Glomerular visceral epithelial cell (primary cell): ENCODE measurements at regions not wholly inside any gene's neighbourhood (a gene's known extent, or its start where the extent isn't known, plus 50 kb on each side); places are given as distances from the start of the nearest gene placed in this dataset.
"Not testable (repeated sequence)": the region's sequence is repeated elsewhere in the genome, so short reads cannot be mapped to it uniquely, and the experiment has no call there.

ENCODE experiments used
- DNase-seq: peaks from one replicate; pipeline ENCODE4 v3.0.0-alpha.2; 2016; ENCODE audit errors: extremely low spot score

GRCh38 chr4:188728359-188728758, 589.1 kb downstream of the TRIML1 start:
- DNase-seq = no peak

DNA sequence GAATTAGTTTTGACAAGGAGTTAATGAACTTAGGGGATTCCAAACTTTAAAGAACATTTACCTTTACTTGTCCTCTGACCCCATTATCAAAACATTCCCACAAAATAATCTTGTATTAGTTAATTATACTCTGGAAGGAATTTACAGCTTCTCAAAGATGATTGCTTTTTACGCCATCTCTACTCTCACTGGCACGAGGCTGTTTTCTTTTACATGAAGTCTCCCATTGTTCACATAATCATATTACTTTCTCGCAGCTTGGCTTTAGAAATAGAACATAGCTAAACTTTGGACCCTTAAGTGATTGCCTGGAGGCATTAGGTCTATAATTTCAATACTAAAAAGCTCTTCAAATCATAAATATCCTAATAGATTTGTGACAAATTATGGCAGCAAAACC, 592.9 kb downstream of the TRIML1 start:
- no peak for DNase-seq

DNA sequence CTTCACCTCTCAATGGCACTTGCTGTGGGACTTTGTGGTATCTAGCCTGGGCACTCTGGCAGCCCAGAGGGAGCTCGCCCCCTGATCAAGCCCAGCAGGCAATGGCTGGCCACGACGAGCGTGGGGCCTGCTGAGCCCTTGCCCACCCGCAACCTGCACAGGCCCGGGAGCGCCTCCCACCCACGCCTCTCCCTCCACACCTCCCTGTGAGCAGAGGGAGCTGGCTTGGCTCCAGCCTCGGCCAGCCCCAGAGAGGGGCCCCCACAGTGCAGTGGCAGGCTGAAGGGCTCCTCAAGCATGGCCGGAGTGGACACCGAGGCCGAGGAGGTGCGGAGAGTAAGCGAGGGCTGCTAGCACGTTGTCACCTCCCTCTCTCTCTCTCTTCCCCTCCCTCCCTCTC, 595.8 kb downstream of the TRIML1 start:
- DNase-seq = no peak

DNA sequence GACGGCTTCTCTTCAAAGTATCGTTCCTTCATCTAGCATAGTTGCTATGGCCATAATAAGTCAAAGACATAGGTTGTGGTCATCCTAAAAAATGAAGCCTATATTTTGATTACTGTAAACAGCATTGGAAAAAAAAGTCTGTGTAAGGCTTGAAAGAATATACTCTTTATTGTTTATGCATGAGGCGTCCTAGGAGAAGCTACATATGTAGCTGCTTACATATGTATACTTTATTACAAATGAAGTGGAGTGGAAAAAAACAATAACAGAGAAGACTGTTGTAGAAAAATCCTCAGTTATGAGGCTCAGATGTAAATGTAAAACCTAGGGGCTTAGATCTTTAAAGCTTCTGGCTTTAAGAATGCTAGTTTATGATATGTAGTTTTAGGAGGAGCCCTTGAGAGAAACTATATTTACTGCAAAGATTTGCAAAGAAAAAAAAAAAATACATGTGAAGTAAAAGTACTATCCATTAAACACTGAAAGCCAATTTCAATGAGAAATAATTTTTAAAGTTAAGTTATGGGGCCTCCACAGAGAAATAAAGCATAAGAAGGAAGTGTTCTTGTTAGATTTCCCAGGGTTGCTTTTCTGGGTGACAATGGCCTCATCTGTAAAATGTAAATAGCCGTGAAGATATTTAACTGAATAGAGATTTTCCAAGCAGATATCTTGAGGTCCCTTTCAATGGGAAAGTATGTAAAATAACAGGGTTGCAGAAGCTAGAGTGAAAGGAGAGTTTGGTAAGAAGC, 598.2 kb downstream of the TRIML1 start:
- no peak for DNase-seq

DNA sequence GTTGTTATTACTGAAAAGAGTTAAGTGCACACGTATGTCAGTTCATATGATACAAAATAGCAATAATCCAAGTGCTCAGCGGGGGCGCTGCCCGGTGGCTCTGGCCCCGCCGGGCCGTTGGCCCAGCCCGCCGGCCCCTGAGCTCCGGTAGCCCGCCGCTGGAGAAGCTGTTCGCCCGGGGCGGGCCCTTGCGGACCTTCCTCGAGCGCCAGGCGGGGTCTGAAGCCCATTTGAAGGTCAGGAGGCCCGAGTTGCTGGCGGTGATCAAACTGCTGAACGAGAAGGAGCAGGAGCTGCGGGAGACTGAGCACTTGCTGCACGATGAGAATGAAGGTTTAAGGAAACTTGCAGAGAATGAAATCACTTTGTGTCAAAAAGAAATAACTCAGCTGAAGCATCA, 599.0 kb downstream of the TRIML1 start:
- DNase-seq = not testable (repeated sequence)

GRCh38 chr4:188740172-188740571, 600.9 kb downstream of the TRIML1 start:
- not testable (repeated sequence) for DNase-seq

DNA sequence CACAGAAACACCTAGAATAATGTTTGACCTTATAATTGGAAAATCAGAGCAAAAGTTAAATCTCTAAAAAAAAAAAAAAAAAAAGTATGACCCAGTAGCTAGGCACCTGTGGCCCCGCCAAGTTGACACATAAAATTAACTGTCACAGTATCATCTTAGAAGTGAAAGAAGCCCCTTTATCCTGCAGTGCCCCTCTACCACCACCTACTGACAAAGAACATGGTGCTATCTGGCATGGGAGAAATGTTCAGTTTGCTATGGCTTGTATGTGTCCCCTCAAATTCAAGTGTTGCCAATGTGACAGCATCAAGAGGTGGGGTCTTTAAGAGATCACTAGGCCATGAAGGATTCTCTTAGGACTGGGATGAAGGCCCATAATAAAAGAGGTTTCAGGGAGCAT, 601.5 kb downstream of the TRIML1 start:
- not testable (repeated sequence) for DNase-seq

DNA sequence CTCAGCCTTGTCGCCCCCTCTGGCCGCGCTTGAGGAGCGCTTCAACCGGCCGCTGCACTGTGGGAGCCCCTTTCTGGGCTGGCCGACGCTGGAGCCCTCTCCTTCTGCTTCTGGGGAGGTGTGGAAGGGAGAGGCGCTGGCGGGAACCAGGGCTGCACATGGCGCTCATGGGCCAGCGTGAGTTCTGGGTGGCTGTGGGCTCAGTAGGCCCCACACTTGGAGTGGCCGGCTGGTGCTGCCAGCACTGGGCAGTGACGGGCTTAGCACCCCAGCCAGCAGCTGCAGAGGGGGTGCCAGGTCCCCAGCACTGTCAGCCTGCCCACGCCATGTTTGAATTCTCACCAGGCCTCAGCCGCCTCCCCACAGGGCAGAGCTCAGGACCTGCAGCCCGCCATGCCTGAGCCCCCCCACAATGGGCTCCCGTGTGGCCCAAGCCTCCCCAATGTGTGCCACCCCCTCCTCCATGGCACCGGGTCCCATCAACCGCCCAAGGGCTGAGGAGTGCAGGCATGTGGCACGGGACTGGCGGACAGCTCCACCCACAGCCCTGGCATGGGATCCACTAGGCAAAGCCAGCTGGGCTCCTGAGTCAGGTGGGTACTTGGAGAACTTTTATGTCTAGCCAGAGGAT, 615.2 kb downstream of the TRIML1 start:
- DNase-seq = no peak

- DNase-seq = no peak
Observed at GRCh38 chr4:188767496-188767895, 628.3 kb downstream of the TRIML1 start.

DNA sequence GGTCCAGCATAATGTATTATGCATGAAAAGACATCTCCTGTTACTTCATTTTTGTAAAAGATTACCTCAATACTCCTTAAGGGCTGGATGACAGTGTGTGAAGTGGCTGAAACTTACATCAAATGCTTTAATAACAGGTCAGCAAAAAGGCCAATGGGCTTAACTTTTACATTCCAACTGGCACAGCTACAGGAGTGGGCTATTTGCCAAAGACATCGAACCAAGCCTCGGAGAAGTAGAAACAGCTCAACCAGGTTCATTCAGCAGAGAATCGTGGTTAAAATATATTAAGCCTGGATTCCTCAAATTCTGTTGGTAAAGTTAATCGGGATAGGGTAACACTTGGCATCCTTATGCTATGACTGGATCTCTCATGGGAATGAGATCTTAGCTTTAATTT, 639.7 kb downstream of the TRIML1 start:
- peak; percentile 91 for DNase-seq

DNA sequence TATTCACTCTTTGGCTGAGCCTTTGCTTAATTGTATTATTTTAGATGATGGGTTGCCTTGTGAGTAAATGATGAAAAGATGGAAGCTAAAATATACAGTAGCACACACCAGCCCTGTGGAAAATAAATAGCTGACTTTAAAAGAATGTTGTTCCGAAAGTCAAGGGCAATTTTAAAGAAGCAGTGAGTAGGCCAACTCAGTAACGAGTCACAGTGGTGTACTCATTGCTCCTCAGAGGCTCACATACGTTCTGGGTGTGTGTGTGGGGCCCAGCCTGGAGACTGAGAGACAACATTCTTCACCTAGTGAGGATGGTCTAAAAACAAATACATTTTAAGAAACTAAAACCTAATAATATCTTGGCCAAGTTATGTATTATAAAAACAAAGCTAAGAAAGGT, 640.3 kb downstream of the TRIML1 start:
- peak; percentile 34 for DNase-seq

- no peak for DNase-seq
Observed at GRCh38 chr4:188780028-188780427, 640.8 kb downstream of the TRIML1 start.

DNA sequence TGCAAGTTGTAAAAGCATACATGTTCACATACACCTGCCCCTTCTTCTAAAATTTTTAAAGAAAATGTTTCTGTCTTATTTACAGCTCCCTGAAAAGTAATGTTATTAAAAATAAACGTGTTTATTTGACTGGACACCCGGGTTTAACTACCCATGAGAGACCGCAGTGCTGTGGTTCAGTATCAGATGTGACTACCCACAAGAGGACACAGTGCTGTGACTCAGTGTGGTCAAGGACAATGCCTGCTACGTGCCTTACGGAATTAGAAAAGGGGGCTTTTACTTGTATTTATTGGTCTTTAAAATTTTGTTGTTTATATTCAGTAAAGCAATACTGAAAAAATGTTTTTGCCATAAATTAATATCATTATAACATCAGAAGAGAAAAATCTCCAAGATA, 641.4 kb downstream of the TRIML1 start:
- DNase-seq = peak; percentile 49

GRCh38 chr4:188781655-188782054, 642.4 kb downstream of the TRIML1 start:
- peak; percentile 9 for DNase-seq

DNA sequence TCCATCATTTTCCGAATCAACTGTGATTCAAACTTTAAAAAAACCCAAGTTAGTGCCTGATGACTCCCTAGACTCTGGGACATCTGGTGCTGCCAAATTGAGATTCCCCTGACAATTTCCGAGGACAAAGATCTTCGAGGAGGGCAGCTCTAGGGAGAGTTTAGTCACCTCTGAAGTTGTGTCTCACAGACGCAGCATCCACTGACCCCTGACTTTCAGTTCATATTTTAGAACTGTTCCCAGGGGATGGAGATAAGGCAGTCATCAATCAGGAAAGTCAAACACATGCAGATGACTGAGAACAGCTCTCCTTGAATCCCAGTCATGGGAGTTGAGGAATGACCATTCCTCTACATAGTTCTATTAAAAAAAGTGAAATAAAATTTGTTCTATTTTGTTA, 643.9 kb downstream of the TRIML1 start:
- no peak for DNase-seq

GRCh38 chr4:188783606-188784160, 644.4 kb downstream of the TRIML1 start:
- no peak for DNase-seq

- DNase-seq = not testable (repeated sequence)
Observed at GRCh38 chr4:188796600-188796999, 657.4 kb downstream of the TRIML1 start.

DNA sequence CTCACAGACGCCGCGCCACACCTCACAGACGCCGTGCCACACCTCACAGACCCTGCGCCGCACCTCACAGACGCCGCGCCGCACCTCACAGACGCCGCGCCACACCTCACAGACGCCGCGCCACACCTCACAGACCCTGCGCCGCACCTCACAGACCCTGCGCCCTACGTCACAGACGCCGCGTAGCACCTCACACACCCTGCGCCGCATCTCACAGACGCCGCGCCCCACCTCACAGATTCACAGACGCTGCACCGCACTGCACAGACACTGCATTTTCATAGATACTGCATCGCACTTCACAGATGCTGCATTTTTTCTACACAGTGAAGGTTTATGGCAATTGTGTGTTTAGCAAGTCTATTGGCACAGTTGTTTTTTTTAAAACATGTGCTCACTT, 657.8 kb downstream of the TRIML1 start:
- DNase-seq = not testable (repeated sequence)

DNA sequence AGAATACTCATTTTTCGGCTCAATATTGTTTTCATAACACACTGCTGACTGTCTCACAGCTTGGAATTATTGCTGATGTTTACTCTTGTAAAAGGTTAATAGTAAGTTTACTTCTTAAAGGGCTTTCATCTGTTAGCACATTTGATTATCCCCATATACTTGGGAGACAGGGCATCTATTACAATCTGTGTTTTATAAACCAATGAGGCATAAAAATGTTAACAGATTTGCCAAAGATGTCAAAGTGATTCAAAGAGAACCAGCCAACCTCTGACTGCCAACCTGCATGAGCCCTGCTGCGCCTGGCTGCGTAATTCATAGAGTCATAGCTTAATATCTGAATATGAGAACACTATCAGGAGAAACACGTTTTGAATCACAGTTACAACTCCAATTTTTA, 665.6 kb downstream of the TRIML1 start:
- no peak for DNase-seq

GRCh38 chr4:188811121-188811520, 671.9 kb downstream of the TRIML1 start:
- DNase-seq = no peak

DNA sequence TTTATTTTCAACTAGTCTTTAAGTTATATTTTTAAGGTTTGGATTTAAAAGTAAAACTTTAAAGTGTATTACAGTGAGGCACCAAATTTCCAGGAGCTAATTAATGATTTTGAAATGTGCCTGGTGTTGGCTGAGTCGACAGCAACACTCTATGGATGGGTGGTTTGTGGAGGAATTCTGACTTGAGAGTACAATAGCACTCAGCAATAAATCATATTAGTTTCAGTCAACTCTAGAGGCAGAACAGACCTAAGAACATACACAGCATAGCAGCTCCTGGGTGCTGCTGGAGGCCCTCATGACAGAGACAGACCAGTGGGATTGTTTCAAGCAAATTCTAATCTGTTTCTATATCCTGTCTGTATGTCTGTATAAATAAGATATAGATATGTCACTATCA, 673.4 kb downstream of the TRIML1 start:
- no peak for DNase-seq

DNA sequence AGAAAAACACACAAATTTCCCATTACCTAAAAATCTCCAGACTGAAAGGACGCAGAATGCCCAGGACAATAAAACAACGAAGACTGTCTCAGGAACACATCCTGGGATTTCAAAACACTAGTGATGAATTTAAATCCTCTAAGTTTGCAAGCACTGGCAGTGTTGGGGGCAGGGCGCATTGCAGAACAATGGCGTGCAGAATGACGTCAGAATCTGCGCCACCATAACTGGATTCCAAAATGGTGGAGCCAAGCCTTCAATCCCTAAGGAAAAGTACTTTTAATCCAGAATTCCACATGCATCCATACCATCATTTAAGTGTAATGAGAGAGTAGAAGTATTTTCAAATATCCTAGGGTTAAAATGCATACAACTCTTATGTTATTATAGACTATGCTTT, 679.1 kb downstream of the TRIML1 start:
- DNase-seq = no peak

GRCh38 chr4:188819233-188819632, 680.0 kb downstream of the TRIML1 start:
- no peak for DNase-seq
